GM04503 (cell line): ENCODE measurements at regions not wholly inside any gene's neighbourhood (a gene's known extent, or its start where the extent isn't known, plus 50 kb on each side); places are given as distances from the start of the nearest gene placed in this dataset.
"Not testable (repeated sequence)": the region's sequence is repeated elsewhere in the genome, so short reads cannot be mapped to it uniquely, and the experiment has no call there.

Source experiments
- DNase-seq: peaks from one replicate; pipeline ENCODE4 v3.0.0-alpha.2; 2012; ENCODE audit warnings: low read depth

- no peak for DNase-seq
Measured at GRCh38 chr7:10471280-10472058, 502.2 kb upstream of the PHF14 start.

GRCh38 chr7:10472115-10472514 lies 501.6 kb upstream of the PHF14 start:
- no peak for DNase-seq

GRCh38 chr7:10473569-10473968 lies 500.1 kb upstream of the PHF14 start:
- DNase-seq: no peak

- DNase-seq: no peak
Measured at GRCh38 chr7:10474048-10474447, 499.6 kb upstream of the PHF14 start.

- DNase-seq: no peak
Measured at GRCh38 chr7:10475940-10476641, 497.6 kb upstream of the PHF14 start.

GRCh38 chr7:10476642-10477041 lies 497.0 kb upstream of the PHF14 start:
- DNase-seq: no peak

- no peak for DNase-seq
Measured at GRCh38 chr7:10483671-10484070, 490.0 kb upstream of the PHF14 start.

- DNase-seq: no peak
Measured at GRCh38 chr7:10484767-10485166, 488.9 kb upstream of the PHF14 start.

GRCh38 chr7:10501206-10501884 lies 472.3 kb upstream of the PHF14 start:
- not testable (repeated sequence) for DNase-seq

- no peak for DNase-seq
Measured at GRCh38 chr7:10507032-10507431, 466.6 kb upstream of the PHF14 start.

- no peak for DNase-seq
Measured at GRCh38 chr7:10521306-10521705, 452.4 kb upstream of the PHF14 start.

- DNase-seq: not testable (repeated sequence)
Measured at GRCh38 chr7:10533429-10533828, 440.2 kb upstream of the PHF14 start.

- no peak for DNase-seq
Measured at GRCh38 chr7:10536561-10536960, 437.1 kb upstream of the PHF14 start.

GRCh38 chr7:10537764-10538163 lies 435.9 kb upstream of the PHF14 start:
- no peak for DNase-seq

GRCh38 chr7:10557375-10557774 lies 416.3 kb upstream of the PHF14 start:
- DNase-seq: no peak

GRCh38 chr7:10560497-10560896 lies 413.2 kb upstream of the PHF14 start:
- DNase-seq: no peak

- DNase-seq: no peak
Measured at GRCh38 chr7:10568891-10569290, 404.8 kb upstream of the PHF14 start.

GRCh38 chr7:10571759-10572158 lies 401.9 kb upstream of the PHF14 start:
- no peak for DNase-seq

GRCh38 chr7:10577866-10578374 lies 395.8 kb upstream of the PHF14 start:
- DNase-seq: no peak

GRCh38 chr7:10579561-10579960 lies 394.1 kb upstream of the PHF14 start:
- DNase-seq: no peak

- DNase-seq: no peak
Measured at GRCh38 chr7:10584886-10585285, 388.8 kb upstream of the PHF14 start.

- DNase-seq: no peak
Measured at GRCh38 chr7:10588084-10588483, 385.6 kb upstream of the PHF14 start.

- no peak for DNase-seq
Measured at GRCh38 chr7:10592604-10593003, 381.1 kb upstream of the PHF14 start.
